NCI-H524 (cell line): ENCODE measurements at regions not wholly inside any gene's neighbourhood (a gene's known extent, or its start where the extent isn't known, plus 50 kb on each side); places are given as distances from the start of the nearest gene placed in this dataset.
A peak's percentile ranks its signal among the peaks of the same experiment; 100 is the strongest.

ENCODE experiments used
- DNase-seq, 2 experiments: peaks; one replicate each; lab custom pipeline; 2025; lab: John Stamatoyannopoulos, UW

GRCh38 chr2:151083856-151084795 is 177.5 kb downstream of the RBM43 start:
- no peak for DNase-seq

- DNase-seq = no peak
These were observed 182.8 kb downstream of the RBM43 start for GRCh38 chr2:151078889-151079288.

GRCh38 chr2:151071906-151072305 is 189.8 kb downstream of the RBM43 start:
- no peak for DNase-seq

GRCh38 chr2:151071382-151071781 is 190.3 kb downstream of the RBM43 start:
- DNase-seq = peak in 1 of 2 experiments; percentile 23

- no peak for DNase-seq
These were observed 191.4 kb downstream of the RBM43 start for GRCh38 chr2:151070253-151070652.

- DNase-seq = no peak
These were observed 193.8 kb downstream of the RBM43 start for GRCh38 chr2:151067658-151068369.

GRCh38 chr2:151063271-151063670 is 198.4 kb downstream of the RBM43 start:
- DNase-seq = peak in 1 of 2 experiments; percentile 25

- peak in 1 of 2 experiments; percentile 18 for DNase-seq
These were observed 201.4 kb downstream of the RBM43 start for GRCh38 chr2:151060287-151060686.

- no peak for DNase-seq
These were observed 204.8 kb downstream of the RBM43 start for GRCh38 chr2:151056870-151057269.

- no peak for DNase-seq
These were observed 208.0 kb downstream of the RBM43 start for GRCh38 chr2:151053661-151053990.

- no peak for DNase-seq
These were observed 208.6 kb downstream of the RBM43 start for GRCh38 chr2:151052850-151053660.

- peak in 1 of 2 experiments; percentile 57 for DNase-seq
These were observed 210.0 kb downstream of the RBM43 start for GRCh38 chr2:151051574-151052220.

- DNase-seq = no peak
These were observed 211.9 kb downstream of the RBM43 start for GRCh38 chr2:151049746-151050145.

GRCh38 chr2:151048331-151049054 is 213.2 kb downstream of the RBM43 start:
- no peak for DNase-seq

GRCh38 chr2:151043484-151043883 is 218.2 kb downstream of the RBM43 start:
- peak in 1 of 2 experiments; percentile 28 for DNase-seq

- no peak for DNase-seq
These were observed 218.7 kb downstream of the RBM43 start for GRCh38 chr2:151042964-151043363.

- peak in 1 of 2 experiments; percentile 49 for DNase-seq
These were observed 221.6 kb downstream of the RBM43 start for GRCh38 chr2:151040039-151040438.

GRCh38 chr2:151038516-151038915 is 223.1 kb downstream of the RBM43 start:
- no peak for DNase-seq

GRCh38 chr2:151037434-151037833 is 224.2 kb downstream of the RBM43 start:
- DNase-seq = no peak

- DNase-seq = no peak
These were observed 228.1 kb downstream of the RBM43 start for GRCh38 chr2:151033271-151034248.
